ENCODE measurements at regions not wholly inside any gene's neighbourhood (a gene's known extent, or its start where the extent isn't known, plus 50 kb on each side); places are given as distances from the start of the nearest gene placed in this dataset.

- TF ChIP-seq CREB1 (CRISPR knock-in tag; IDR thresholded peaks at IDR 0.05; ENCODE audit: low read depth) (no peak), EZH2 (IDR thresholded peaks at IDR 0.05; ENCODE audit: low read depth, unreplicated experiment) (no peak), CTCF (conservative IDR thresholded peaks at IDR 0.05; ENCODE audit: low read depth in 2 of 2) (no peak), POLR2AphosphoS5 (IDR thresholded peaks at IDR 0.05; ENCODE audit: low read depth) (no peak), ETS1 (IDR thresholded peaks at IDR 0.05) (no peak), EZH2phosphoT487 (IDR thresholded peaks at IDR 0.05; ENCODE audit: unreplicated experiment) (no peak), STAT1 (IDR thresholded peaks at IDR 0.05; ENCODE audit: unreplicated experiment) (no peak), ZNF114 (CRISPR knock-in tag; IDR thresholded peaks at IDR 0.05) (no peak), REST (IDR thresholded peaks at IDR 0.05; ENCODE audit: unreplicated experiment) (no peak), JUNB (IDR thresholded peaks at IDR 0.05; ENCODE audit: unreplicated experiment) (no peak)
These were observed 144.6 kb upstream of the SMARCAD1 start for GRCh38 chr4:94063084-94063483.

Data from GM23338 (cell line).